GM23338 (cell line): ENCODE measurements at regions not wholly inside any gene's neighbourhood (a gene's known extent, or its start where the extent isn't known, plus 50 kb on each side); places are given as distances from the start of the nearest gene placed in this dataset.

Source experiments
- ATAC-seq: fragments of 200-7000 bp; cut with Tn5 transposase; 3 replicates; pipeline ENCODE4 v1.9.1; 2020
- DNase-seq: peaks from one replicate; pipeline ENCODE4 v3.0.0-alpha.2; 2015; ENCODE audit warnings: low spot score
- H2AFZ ChIP-seq: fragments of 200-600 bp; sonication (generic); 2 replicates; pipeline ENCODE4 v1.8.0; 2016; ENCODE audit warnings: antibody characterized with exemption, mild to moderate bottlenecking, moderate library complexity
- H3F3A ChIP-seq: fragments of 200-600 bp; sonication (generic); replicated peaks from 2 replicates; pipeline ENCODE4 v1.8.0; 2017; ENCODE audit warnings: antibody characterized with exemption, mixed run types, low read depth
- H3K27ac ChIP-seq: fragments of 200-600 bp; sonication (generic); 2 replicates; pipeline ENCODE4 v1.6.1; 2016; ENCODE audit warnings: low read depth
- H3K27me3 ChIP-seq: fragments of 200-600 bp; sonication (generic); 2 replicates; pipeline ENCODE4 v1.8.0; 2016; ENCODE audit warnings: mild to moderate bottlenecking, mixed run types, moderate library complexity; ENCODE audit not compliant: insufficient read depth
- H3K36me3 ChIP-seq: fragments of 200-600 bp; sonication (generic); 2 replicates; pipeline ENCODE4 v1.8.0; 2016; ENCODE audit warnings: mild to moderate bottlenecking; ENCODE audit not compliant: insufficient read depth
- H3K4me1 ChIP-seq: fragments of 200-600 bp; sonication (generic); 2 replicates; pipeline ENCODE4 v1.8.0; 2016; ENCODE audit warnings: mild to moderate bottlenecking, moderate library complexity; ENCODE audit not compliant: insufficient read depth
- H3K4me2 ChIP-seq: fragments of 200-600 bp; sonication (generic); 2 replicates; pipeline ENCODE4 v1.7.1; 2017; ENCODE audit warnings: mixed run types
- H3K4me3 ChIP-seq: fragments of 200-600 bp; sonication (generic); 2 replicates; pipeline ENCODE4 v1.6.1; 2016; ENCODE audit warnings: mixed run types
- H3K79me2 ChIP-seq: fragments of 200-600 bp; sonication (generic); replicated peaks from 2 replicates; pipeline ENCODE4 v1.8.0; 2017; ENCODE audit warnings: mild to moderate bottlenecking; ENCODE audit not compliant: insufficient read depth
- H3K9me2 ChIP-seq: fragments of 200-600 bp; sonication (generic); 2 replicates; pipeline ENCODE4 v1.8.0; 2017; ENCODE audit not compliant: insufficient read depth
- H4K20me1 ChIP-seq: fragments of 200-600 bp; sonication (generic); replicated peaks from 2 replicates; pipeline ENCODE4 v1.8.0; 2017; ENCODE audit warnings: mild to moderate bottlenecking; ENCODE audit not compliant: insufficient read depth
- H3K27ac Mint-ChIP-seq: 2 replicates; pipeline ENCODE4 v1.8.0; 2020; ENCODE audit warnings: inconsistent platforms, mild to moderate bottlenecking, moderate library complexity, mixed read lengths
- H3K27me3 Mint-ChIP-seq: 3 replicates; pipeline ENCODE4 v1.8.0; 2022; ENCODE audit warnings: low read depth, mild to moderate bottlenecking, moderate library complexity, mixed read lengths, inconsistent platforms; ENCODE audit not compliant: insufficient read depth, poor library complexity
- H3K36me3 Mint-ChIP-seq: 3 replicates; pipeline ENCODE4 v1.8.0; 2021; ENCODE audit warnings: low read depth, mild to moderate bottlenecking, inconsistent platforms, moderate library complexity, mixed read lengths
- H3K4me1 Mint-ChIP-seq: 3 replicates; pipeline ENCODE4 v1.8.0; 2020; ENCODE audit warnings: mild to moderate bottlenecking, inconsistent platforms, mixed read lengths
- H3K4me3 Mint-ChIP-seq: 3 replicates; pipeline ENCODE4 v1.8.0; 2021; ENCODE audit warnings: moderate library complexity, mild to moderate bottlenecking, inconsistent platforms, mixed read lengths
- H3K9me3 Mint-ChIP-seq: 3 replicates; pipeline ENCODE4 v1.8.0; 2020; ENCODE audit warnings: moderate library complexity, mild to moderate bottlenecking, inconsistent platforms, mixed read lengths
- CREB1 ChIP-seq: fragments of 250-450 bp; sonication (Bioruptor Pico); IDR thresholded peaks from 2 replicates; pipeline ENCODE4 v1.5.0; 2020; ENCODE audit warnings: low read depth, mild to moderate bottlenecking, moderate library complexity
- EZH2 ChIP-seq: fragments of 200-600 bp; sonication (generic); IDR thresholded peaks from one replicate; pipeline ENCODE4 v1.8.0; 2017; ENCODE audit warnings: antibody characterized with exemption, mild to moderate bottlenecking, low read depth; ENCODE audit not compliant: unreplicated experiment
- NANOG ChIP-seq: IDR thresholded peaks from 2 replicates; pipeline ENCODE4 v1.6.1; 2016; ENCODE audit warnings: antibody characterized with exemption, borderline replicate concordance
- POLR2AphosphoS5 ChIP-seq: IDR thresholded peaks from 2 replicates; pipeline ENCODE4 v1.6.1; 2016; ENCODE audit warnings: antibody characterized with exemption, low read depth
- STAT1 ChIP-seq: IDR thresholded peaks from one replicate; pipeline ENCODE4 v1.6.1; 2016; ENCODE audit warnings: antibody characterized with exemption; ENCODE audit not compliant: unreplicated experiment
- TF ChIP-seq, protein P1 (sequence below): fragments of 250-450 bp; sonication (Bioruptor Pico); IDR thresholded peaks from 2 replicates; pipeline ENCODE4 v1.5.0; 2020; ENCODE audit warnings: mild to moderate bottlenecking, moderate library complexity

DNA sequence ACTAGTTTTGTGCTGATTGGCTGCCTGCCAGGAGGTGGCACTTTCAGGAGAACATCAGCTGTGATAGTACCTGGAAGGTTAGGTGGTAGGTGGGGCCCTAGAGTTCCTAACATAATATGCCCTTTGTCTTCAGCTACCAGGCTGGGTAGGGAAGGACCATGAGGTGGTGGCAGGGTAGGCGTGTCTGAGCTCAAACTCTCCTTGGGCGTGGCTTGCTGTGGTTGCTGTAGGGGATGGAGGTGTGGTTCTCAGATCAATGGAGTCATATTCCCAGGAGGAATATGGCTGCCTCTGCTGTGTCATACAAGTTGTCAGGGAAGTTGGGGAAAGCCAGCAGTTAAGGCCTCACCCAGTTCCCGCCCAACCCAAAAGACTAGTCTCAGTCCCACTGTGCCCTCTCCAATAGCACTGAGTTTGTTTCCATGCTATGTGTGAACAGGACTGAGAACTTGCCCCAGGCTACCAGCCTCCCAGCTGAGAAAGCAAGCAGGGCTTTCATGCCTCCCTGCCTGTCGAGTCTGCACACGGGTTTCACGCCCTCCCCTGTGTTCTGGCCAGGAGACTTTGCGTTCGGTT lies 107.7 kb downstream of the CHCHD4 start (continued):
- TF ChIP-seq, protein P1, sequence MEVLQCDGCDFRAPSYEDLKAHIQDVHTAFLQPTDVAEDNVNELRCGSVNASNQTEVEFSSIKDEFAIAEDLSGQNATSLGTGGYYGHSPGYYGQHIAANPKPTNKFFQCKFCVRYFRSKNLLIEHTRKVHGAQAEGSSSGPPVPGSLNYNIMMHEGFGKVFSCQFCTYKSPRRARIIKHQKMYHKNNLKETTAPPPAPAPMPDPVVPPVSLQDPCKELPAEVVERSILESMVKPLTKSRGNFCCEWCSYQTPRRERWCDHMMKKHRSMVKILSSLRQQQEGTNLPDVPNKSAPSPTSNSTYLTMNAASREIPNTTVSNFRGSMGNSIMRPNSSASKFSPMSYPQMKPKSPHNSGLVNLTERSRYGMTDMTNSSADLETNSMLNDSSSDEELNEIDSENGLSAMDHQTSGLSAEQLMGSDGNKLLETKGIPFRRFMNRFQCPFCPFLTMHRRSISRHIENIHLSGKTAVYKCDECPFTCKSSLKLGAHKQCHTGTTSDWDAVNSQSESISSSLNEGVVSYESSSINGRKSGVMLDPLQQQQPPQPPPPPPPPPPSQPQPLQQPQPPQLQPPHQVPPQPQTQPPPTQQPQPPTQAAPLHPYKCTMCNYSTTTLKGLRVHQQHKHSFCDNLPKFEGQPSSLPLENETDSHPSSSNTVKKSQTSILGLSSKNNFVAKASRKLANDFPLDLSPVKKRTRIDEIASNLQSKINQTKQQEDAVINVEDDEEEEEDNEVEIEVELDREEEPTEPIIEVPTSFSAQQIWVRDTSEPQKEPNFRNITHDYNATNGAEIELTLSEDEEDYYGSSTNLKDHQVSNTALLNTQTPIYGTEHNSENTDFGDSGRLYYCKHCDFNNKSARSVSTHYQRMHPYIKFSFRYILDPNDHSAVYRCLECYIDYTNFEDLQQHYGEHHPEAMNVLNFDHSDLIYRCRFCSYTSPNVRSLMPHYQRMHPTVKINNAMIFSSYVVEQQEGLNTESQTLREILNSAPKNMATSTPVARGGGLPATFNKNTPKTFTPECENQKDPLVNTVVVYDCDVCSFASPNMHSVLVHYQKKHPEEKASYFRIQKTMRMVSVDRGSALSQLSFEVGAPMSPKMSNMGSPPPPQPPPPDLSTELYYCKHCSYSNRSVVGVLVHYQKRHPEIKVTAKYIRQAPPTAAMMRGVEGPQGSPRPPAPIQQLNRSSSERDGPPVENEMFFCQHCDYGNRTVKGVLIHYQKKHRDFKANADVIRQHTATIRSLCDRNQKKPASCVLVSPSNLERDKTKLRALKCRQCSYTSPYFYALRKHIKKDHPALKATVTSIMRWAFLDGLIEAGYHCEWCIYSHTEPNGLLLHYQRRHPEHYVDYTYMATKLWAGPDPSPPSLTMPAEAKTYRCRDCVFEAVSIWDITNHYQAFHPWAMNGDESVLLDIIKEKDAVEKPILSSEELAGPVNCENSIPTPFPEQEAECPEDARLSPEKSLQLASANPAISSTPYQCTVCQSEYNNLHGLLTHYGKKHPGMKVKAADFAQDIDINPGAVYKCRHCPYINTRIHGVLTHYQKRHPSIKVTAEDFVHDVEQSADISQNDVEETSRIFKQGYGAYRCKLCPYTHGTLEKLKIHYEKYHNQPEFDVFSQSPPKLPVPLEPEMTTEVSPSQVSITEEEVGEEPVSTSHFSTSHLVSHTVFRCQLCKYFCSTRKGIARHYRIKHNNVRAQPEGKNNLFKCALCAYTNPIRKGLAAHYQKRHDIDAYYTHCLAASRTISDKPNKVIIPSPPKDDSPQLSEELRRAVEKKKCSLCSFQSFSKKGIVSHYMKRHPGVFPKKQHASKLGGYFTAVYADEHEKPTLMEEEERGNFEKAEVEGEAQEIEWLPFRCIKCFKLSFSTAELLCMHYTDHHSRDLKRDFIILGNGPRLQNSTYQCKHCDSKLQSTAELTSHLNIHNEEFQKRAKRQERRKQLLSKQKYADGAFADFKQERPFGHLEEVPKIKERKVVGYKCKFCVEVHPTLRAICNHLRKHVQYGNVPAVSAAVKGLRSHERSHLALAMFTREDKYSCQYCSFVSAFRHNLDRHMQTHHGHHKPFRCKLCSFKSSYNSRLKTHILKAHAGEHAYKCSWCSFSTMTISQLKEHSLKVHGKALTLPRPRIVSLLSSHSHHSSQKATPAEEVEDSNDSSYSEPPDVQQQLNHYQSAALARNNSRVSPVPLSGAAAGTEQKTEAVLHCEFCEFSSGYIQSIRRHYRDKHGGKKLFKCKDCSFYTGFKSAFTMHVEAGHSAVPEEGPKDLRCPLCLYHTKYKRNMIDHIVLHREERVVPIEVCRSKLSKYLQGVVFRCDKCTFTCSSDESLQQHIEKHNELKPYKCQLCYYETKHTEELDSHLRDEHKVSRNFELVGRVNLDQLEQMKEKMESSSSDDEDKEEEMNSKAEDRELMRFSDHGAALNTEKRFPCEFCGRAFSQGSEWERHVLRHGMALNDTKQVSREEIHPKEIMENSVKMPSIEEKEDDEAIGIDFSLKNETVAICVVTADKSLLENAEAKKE (CRISPR knock-in tag) = no peak
- TF ChIP-seq NANOG (no peak), CREB1 (no peak), EZH2 (no peak), STAT1 (no peak)

DNA sequence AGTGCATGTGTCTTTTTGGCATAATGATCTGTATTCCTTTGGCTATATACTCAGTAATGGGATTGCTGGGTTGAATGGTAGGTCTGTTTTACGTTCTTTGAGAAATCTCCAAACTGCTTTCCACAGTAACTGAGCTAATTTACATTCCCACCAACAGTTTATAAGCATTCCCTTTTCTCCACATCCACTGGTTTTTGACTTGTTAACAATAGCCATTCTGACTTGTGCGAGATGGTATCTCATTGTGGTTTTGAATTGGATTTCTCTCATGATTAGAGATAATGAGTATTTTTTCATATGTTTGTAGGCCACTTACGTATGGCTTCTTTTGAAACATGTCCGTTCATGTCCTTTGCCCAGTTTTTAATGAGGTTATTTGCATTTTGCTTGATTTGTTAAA lies 117.7 kb downstream of the CHCHD4 start:
- Histone ChIP-seq H3K4me2 (no peak overlapping the region), H3K36me3 (no peaks in the 10 kb centered on the region), H3K9me2 (no peaks in the 10 kb centered on the region), H2AFZ (no peak overlapping the region), H3F3A (no peaks in the 10 kb centered on the region), H3K79me2 (no peaks in the 10 kb centered on the region), H3K4me1 (no peaks in the 10 kb centered on the region), H3K4me3 (no peak overlapping the region), H3K27me3 (no peaks in the 10 kb centered on the region), H3K27ac (no peak overlapping the region), H4K20me1 (no peaks in the 10 kb centered on the region)
- Mint-ChIP-seq H3K9me3 (peaks cover 24% of the 10 kb centered on the region; the same call in 2 of the 3 replicates), H3K27me3 (no peaks in the 10 kb centered on the region), H3K4me1 (no peaks in the 10 kb centered on the region), H3K27ac (no peak overlapping the region), H3K36me3 (no peaks in the 10 kb centered on the region), H3K4me3 (no peak overlapping the region)
- no peak for DNase-seq
- no peak for TF ChIP-seq NANOG
- no peak for TF ChIP-seq POLR2AphosphoS5
- TF ChIP-seq, protein P1 (CRISPR knock-in tag) = no peak
- no peak for TF ChIP-seq STAT1
- ATAC-seq = no peak
